B cell (primary cell): ENCODE measurements at regions not wholly inside any gene's neighbourhood (a gene's known extent, or its start where the extent isn't known, plus 50 kb on each side); places are given as distances from the start of the nearest gene placed in this dataset.

Experiments used
- ATAC-seq: fragments of 200-7000 bp; cut with Tn5 transposase; one replicate; pipeline ENCODE4 v1.10.0; 2021; ENCODE audit warnings: low read depth, mild to moderate bottlenecking, moderate number of reproducible peaks, moderate library complexity
- CTCF ChIA-PET: fragments of 350-600 bp; sonication (Branson Sonifier 250); formaldehyde crosslinking; loops from one replicate; lab custom pipeline; 2021; ENCODE audit warnings: antibody characterized with exemption, inconsistent platforms; lab: Charles Lee
- POLR2A ChIA-PET: fragments of 350-600 bp; sonication (Branson Sonifier 250); formaldehyde crosslinking; loops from one replicate; lab custom pipeline; 2021; ENCODE audit warnings: antibody characterized with exemption; lab: Charles Lee
- DNase-seq: peaks from one replicate; pipeline ENCODE4 v3.0.0; 2013
- H2AFZ ChIP-seq: 2 replicates; pipeline ENCODE4 v1.6.1; 2012; ENCODE audit warnings: mild to moderate bottlenecking, low read depth, low read length; ENCODE audit not compliant: insufficient read depth, poor library complexity, severe bottlenecking
- H3K27ac ChIP-seq, 2 donors: 1 replicate in 1 of 2; 2 replicates in 1 of 2; pipeline ENCODE4 v1.5.1; 2012 to 2013; ENCODE audit warnings: low read length in 2 of 2, mild to moderate bottlenecking in 2 of 2, moderate library complexity in 1 of 2
- H3K27me3 ChIP-seq, 4 experiments: fragments of 200-600 bp in 1 of 4; sonication (generic) in 1 of 4; replicated peaks in 1 of 4; 1 replicate in 2 of 4; 2 replicates in 2 of 4; pipeline versions ENCODE4 v1.6.1 to v1.7.0; 2013 to 2016; ENCODE audit warnings: low read length in 3 of 4, mild to moderate bottlenecking in 2 of 4, mixed read lengths in 1 of 4, moderate library complexity in 1 of 4; ENCODE audit not compliant: insufficient read depth in 4 of 4, control insufficient read depth in 3 of 4; ENCODE audit errors: control extremely low read depth in 1 of 4
- H3K36me3 ChIP-seq, 2 experiments: replicated peaks in 1 of 2; 1 replicate in 1 of 2; 2 replicates in 1 of 2; pipeline versions ENCODE4 v1.6.1 to v1.7.1; 2013; ENCODE audit warnings: low read length in 1 of 2; ENCODE audit not compliant: insufficient read depth in 2 of 2, control insufficient read depth in 1 of 2; ENCODE audit errors: control extremely low read depth in 1 of 2, extremely low read depth in 1 of 2
- H3K4me1 ChIP-seq, 2 donors: fragments of 200-600 bp in 1 of 2; sonication (generic) in 1 of 2; 1 replicate in 1 of 2; 2 replicates in 1 of 2; pipeline versions ENCODE4 v1.5.1 to v1.6.1; 2013 to 2017; ENCODE audit warnings: low read length in 2 of 2; ENCODE audit not compliant: control insufficient read depth in 2 of 2, insufficient read depth in 2 of 2
- H3K4me2 ChIP-seq: replicated peaks from 2 replicates; pipeline ENCODE3; 2012; ENCODE audit warnings: mild to moderate bottlenecking, low read depth, low read length; ENCODE audit not compliant: poor library complexity, severe bottlenecking
- H3K4me3 ChIP-seq, 5 experiments: fragments of 200-600 bp in 1 of 5; sonication (generic) in 1 of 5; 1 replicate in 3 of 5; 2 replicates in 2 of 5; pipeline versions ENCODE4 v1.5.1 to v1.7.0; 2011 to 2016; ENCODE audit warnings: low read length in 4 of 5, mild to moderate bottlenecking in 4 of 5, low read depth in 2 of 5, control low read depth in 1 of 5, moderate library complexity in 1 of 5; ENCODE audit not compliant: insufficient read depth in 1 of 5; ENCODE audit errors: control extremely low read depth in 1 of 5, extremely low read depth in 1 of 5
- H3K79me2 ChIP-seq: fragments of 200-600 bp; sonication (generic); one replicate; pipeline ENCODE4 v1.6.0; 2016; ENCODE audit warnings: low read length; ENCODE audit not compliant: control insufficient read depth, insufficient read depth
- H3K9ac ChIP-seq: fragments of 200-600 bp; sonication (generic); 2 replicates; pipeline ENCODE4 v1.6.1; 2017; ENCODE audit warnings: mild to moderate bottlenecking, low read length, moderate library complexity
- H3K9me3 ChIP-seq, 3 donors: one replicate each; pipeline versions ENCODE4 v1.6.1 to v1.7.1; 2013; ENCODE audit warnings: low read length in 2 of 3; ENCODE audit not compliant: control insufficient read depth in 2 of 3, insufficient read depth in 1 of 3; ENCODE audit errors: control extremely low read depth in 1 of 3
- H4K20me1 ChIP-seq: 2 replicates; pipeline ENCODE4 v1.6.0; 2012; ENCODE audit warnings: mild to moderate bottlenecking, low read length; ENCODE audit not compliant: insufficient read depth, control insufficient read depth, poor library complexity, severe bottlenecking
- H3K27ac Mint-ChIP-seq: one replicate; pipeline ENCODE4 v1.8.0; 2021; ENCODE audit warnings: mixed read lengths
- H3K27me3 Mint-ChIP-seq: one replicate; pipeline ENCODE4 v1.8.0; 2021; ENCODE audit warnings: mixed read lengths
- H3K4me1 Mint-ChIP-seq: one replicate; pipeline ENCODE4 v1.8.0; 2021; ENCODE audit warnings: mixed read lengths
- H3K4me3 Mint-ChIP-seq: one replicate; pipeline ENCODE4 v1.8.0; 2021; ENCODE audit warnings: mixed read lengths
- H3K9me3 Mint-ChIP-seq: one replicate; pipeline ENCODE4 v1.8.0; 2022; ENCODE audit warnings: mixed read lengths; ENCODE audit not compliant: insufficient read depth
- EZH2 ChIP-seq: IDR thresholded peaks from 2 replicates; pipeline ENCODE4 v1.6.1; 2012; ENCODE audit warnings: borderline replicate concordance, low read depth, mild to moderate bottlenecking, moderate library complexity, low read length; ENCODE audit not compliant: insufficient read depth, poor library complexity, severe bottlenecking
- WGBS: methylation state at CpG from one replicate; pipeline ENCODE4 v1.1.5; 2013; ENCODE audit warnings: missing lambda C conversion rate; ENCODE audit not compliant: insufficient coverage; 5-methylcytosine and 5-hydroxymethylcytosine counted together
- intact Hi-C: fragments of 100-400 bp; cut with micrococcal nuclease; formaldehyde crosslinking; loops from one replicate; pipeline ENCODE4 v1.10.0; 2022
- TF ChIP-seq, protein P1 (sequence below): fragments of 200-600 bp; IDR thresholded peaks from one replicate; pipeline ENCODE4 v1.8.0; 2022; ENCODE audit warnings: antibody characterized with exemption, mild to moderate bottlenecking

DNA sequence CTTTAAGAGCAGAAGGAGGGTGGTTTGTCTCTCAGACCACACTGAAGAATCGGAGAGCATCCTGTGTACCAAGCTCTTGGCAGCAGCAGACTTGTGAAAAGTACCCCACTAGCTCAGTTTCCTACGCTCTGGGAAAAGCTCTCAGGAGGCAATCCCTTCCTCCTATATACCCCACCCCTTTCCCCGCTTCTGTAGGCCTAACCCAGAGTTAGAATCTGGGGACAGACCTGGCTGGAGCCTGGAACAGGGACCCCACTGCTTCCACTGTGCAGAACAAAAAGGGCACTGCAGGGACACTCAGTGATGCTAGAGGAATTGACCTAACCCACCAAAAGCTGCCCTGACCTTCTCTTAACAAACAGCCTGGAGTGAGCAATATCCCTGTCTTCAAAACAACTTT lies 70.0 kb upstream of the CCDC39 start:
- no peak for DNase-seq
- no peaks in the 10 kb centered on the region for H3K27me3 Mint-ChIP-seq
- Histone ChIP-seq H3K27ac (no peak overlapping the region), H3K79me2 (no peaks in the 10 kb centered on the region), H3K4me1 (no peaks in the 10 kb centered on the region), H3K9me3 (no peaks in the 10 kb centered on the region), H3K4me2 (no peak overlapping the region), H3K9ac (no peak overlapping the region), H2AFZ (no peak overlapping the region), H3K36me3 (no peaks in the 10 kb centered on the region), H3K27me3 (no peaks in the 10 kb centered on the region), H3K4me3 (no peak overlapping the region), H4K20me1 (no peaks in the 10 kb centered on the region)
- no peak overlapping the region for H3K27ac Mint-ChIP-seq
- H3K4me3 Mint-ChIP-seq = no peak overlapping the region
- intact Hi-C loops = no loop called here
- H3K9me3 Mint-ChIP-seq = no peaks in the 10 kb centered on the region
- no peaks in the 10 kb centered on the region for H3K4me1 Mint-ChIP-seq
- POLR2A ChIA-PET = no interaction called here
- WGBS = 79% methylated on average over 2 of the region's 3 CpGs
- CTCF ChIA-PET = no interaction called here
- no peak for ATAC-seq
- TF ChIP-seq, protein P1, sequence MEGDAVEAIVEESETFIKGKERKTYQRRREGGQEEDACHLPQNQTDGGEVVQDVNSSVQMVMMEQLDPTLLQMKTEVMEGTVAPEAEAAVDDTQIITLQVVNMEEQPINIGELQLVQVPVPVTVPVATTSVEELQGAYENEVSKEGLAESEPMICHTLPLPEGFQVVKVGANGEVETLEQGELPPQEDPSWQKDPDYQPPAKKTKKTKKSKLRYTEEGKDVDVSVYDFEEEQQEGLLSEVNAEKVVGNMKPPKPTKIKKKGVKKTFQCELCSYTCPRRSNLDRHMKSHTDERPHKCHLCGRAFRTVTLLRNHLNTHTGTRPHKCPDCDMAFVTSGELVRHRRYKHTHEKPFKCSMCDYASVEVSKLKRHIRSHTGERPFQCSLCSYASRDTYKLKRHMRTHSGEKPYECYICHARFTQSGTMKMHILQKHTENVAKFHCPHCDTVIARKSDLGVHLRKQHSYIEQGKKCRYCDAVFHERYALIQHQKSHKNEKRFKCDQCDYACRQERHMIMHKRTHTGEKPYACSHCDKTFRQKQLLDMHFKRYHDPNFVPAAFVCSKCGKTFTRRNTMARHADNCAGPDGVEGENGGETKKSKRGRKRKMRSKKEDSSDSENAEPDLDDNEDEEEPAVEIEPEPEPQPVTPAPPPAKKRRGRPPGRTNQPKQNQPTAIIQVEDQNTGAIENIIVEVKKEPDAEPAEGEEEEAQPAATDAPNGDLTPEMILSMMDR = no peak
- TF ChIP-seq EZH2 = no peak

DNA sequence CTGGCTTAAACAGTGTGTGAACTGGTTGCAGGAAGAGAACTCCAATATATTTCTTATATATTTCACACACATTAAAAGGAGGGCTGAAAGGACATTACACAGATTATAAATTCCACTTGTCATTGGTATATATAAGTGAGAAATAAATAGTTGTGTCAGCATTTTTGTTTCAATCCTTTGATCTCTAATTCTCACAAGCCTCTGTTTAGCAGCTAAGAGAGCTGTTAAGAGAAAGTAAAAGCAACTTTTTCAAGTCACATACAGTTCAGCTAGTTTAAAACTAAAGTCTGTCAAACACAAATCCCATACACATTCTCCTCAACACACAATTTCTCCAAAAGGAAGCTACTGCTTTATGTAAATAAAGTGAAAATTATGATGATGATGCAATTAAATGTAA lies 70.5 kb upstream of the CCDC39 start:
- Histone ChIP-seq H3K4me1 (no peaks in the 10 kb centered on the region), H3K79me2 (no peaks in the 10 kb centered on the region), H3K27ac (no peak overlapping the region), H3K27me3 (no peaks in the 10 kb centered on the region), H3K4me3 (no peak overlapping the region), H2AFZ (no peak overlapping the region), H4K20me1 (no peaks in the 10 kb centered on the region), H3K9ac (no peak overlapping the region), H3K9me3 (no peaks in the 10 kb centered on the region), H3K36me3 (no peaks in the 10 kb centered on the region), H3K4me2 (no peak overlapping the region)
- ATAC-seq = no peak
- H3K27ac Mint-ChIP-seq = no peak overlapping the region
- no peak for TF ChIP-seq EZH2
- TF ChIP-seq, protein P1 = no peak
- H3K27me3 Mint-ChIP-seq = no peaks in the 10 kb centered on the region
- ChIA-PET CTCF (no interaction called here), POLR2A (no interaction called here)
- no peak for DNase-seq
- intact Hi-C loops = no loop called here
- no peak overlapping the region for H3K4me3 Mint-ChIP-seq
- no peaks in the 10 kb centered on the region for H3K4me1 Mint-ChIP-seq
- no peaks in the 10 kb centered on the region for H3K9me3 Mint-ChIP-seq
